CD14-positive monocyte (primary cell): ENCODE measurements at regions not wholly inside any gene's neighbourhood (a gene's known extent, or its start where the extent isn't known, plus 50 kb on each side); places are given as distances from the start of the nearest gene placed in this dataset.

ENCODE experiments used
- DNase-seq, 3 donors: peaks; one replicate each; pipeline ENCODE4 v3.0.0-alpha.2; 2011 to 2022
- H2AFZ ChIP-seq: 2 replicates; pipeline ENCODE4 v1.6.0; 2012; ENCODE audit warnings: mild to moderate bottlenecking, low read depth, low read length, inconsistent platforms; ENCODE audit not compliant: insufficient read depth, poor library complexity, severe bottlenecking
- H3K27ac ChIP-seq, 2 donors: 1 replicate in 1 of 2; 2 replicates in 1 of 2; pipeline ENCODE4 v1.5.1; 2012 to 2013; ENCODE audit warnings: low read length in 2 of 2, control low read depth in 1 of 2, inconsistent platforms in 1 of 2, low read depth in 1 of 2, mild to moderate bottlenecking in 1 of 2
- H3K27me3 ChIP-seq, 2 donors: one replicate each; pipeline versions ENCODE4 v1.6.0 to v1.6.1; 2011 to 2013; ENCODE audit warnings: low read length in 2 of 2; ENCODE audit not compliant: control insufficient read depth in 2 of 2, insufficient read depth in 2 of 2
- H3K36me3 ChIP-seq, 2 donors: replicated peaks in 1 of 2; 1 replicate in 1 of 2; 2 replicates in 1 of 2; pipeline versions ENCODE4 v1.5.1 to v1.6.1; 2012 to 2013; ENCODE audit warnings: low read length in 2 of 2, control low read depth in 1 of 2, inconsistent platforms in 1 of 2, mild to moderate bottlenecking in 1 of 2; ENCODE audit not compliant: insufficient read depth in 2 of 2, control insufficient read depth in 1 of 2
- H3K4me1 ChIP-seq, 2 donors: 1 replicate in 1 of 2; 2 replicates in 1 of 2; pipeline versions ENCODE4 v1.5.1 to v1.6.1; 2012 to 2013; ENCODE audit warnings: low read length in 2 of 2, control low read depth in 1 of 2, inconsistent platforms in 1 of 2, mild to moderate bottlenecking in 1 of 2, moderate library complexity in 1 of 2; ENCODE audit not compliant: insufficient read depth in 2 of 2, control insufficient read depth in 1 of 2
- H3K4me2 ChIP-seq: replicated peaks from 2 replicates; pipeline ENCODE3; 2012; ENCODE audit warnings: low read length, moderate library complexity, mild to moderate bottlenecking; ENCODE audit not compliant: poor library complexity, severe bottlenecking; ENCODE audit errors: extremely low read depth
- H3K4me3 ChIP-seq, 3 experiments: fragments of 200-600 bp in 1 of 3; sonication (generic) in 1 of 3; replicated peaks in 1 of 3; 1 replicate in 2 of 3; 2 replicates in 1 of 3; pipeline ENCODE4 v1.5.1; 2011 to 2013; ENCODE audit warnings: low read length in 3 of 3, mild to moderate bottlenecking in 3 of 3, control low read depth in 2 of 3, low read depth in 2 of 3, inconsistent platforms in 1 of 3, moderate library complexity in 1 of 3
- H3K79me2 ChIP-seq: 2 replicates; pipeline ENCODE4 v1.6.0; 2012; ENCODE audit warnings: mild to moderate bottlenecking, control low read depth, inconsistent platforms, low read length, moderate library complexity; ENCODE audit not compliant: insufficient read depth
- H3K9ac ChIP-seq: 2 replicates; pipeline ENCODE4 v1.6.0; 2017; ENCODE audit warnings: low read length, mild to moderate bottlenecking; ENCODE audit not compliant: insufficient read depth, poor library complexity, severe bottlenecking
- H3K9me3 ChIP-seq, 2 donors: replicated peaks in 1 of 2; 1 replicate in 1 of 2; 2 replicates in 1 of 2; pipeline versions ENCODE4 v1.5.1 to v1.6.1; 2012 to 2013; ENCODE audit warnings: low read length in 2 of 2, control low read depth in 1 of 2; ENCODE audit not compliant: control insufficient read depth in 1 of 2, insufficient read depth in 1 of 2
- H4K20me1 ChIP-seq: 2 replicates; pipeline ENCODE4 v1.6.0; 2012; ENCODE audit warnings: mild to moderate bottlenecking, low read length, control low read depth, moderate library complexity; ENCODE audit not compliant: insufficient read depth
- H3K27ac Mint-ChIP-seq, 7 donors: one replicate each; pipeline ENCODE4 v1.8.0; 2020; ENCODE audit warnings: mild to moderate bottlenecking in 7 of 7, mixed read lengths in 7 of 7, moderate library complexity in 6 of 7, inconsistent platforms in 2 of 7
- H3K27me3 Mint-ChIP-seq, 3 donors: one replicate each; pipeline ENCODE4 v1.8.0; 2021 to 2022; ENCODE audit warnings: low read depth in 3 of 3, mild to moderate bottlenecking in 3 of 3, mixed read lengths in 3 of 3, moderate library complexity in 3 of 3, inconsistent platforms in 1 of 3
- H3K36me3 Mint-ChIP-seq, 2 donors: one replicate each; pipeline ENCODE4 v1.8.0; 2020; ENCODE audit warnings: mixed read lengths in 2 of 2, inconsistent platforms in 1 of 2, mild to moderate bottlenecking in 1 of 2
- H3K4me1 Mint-ChIP-seq: one replicate; pipeline ENCODE4 v1.8.0; 2020; ENCODE audit warnings: mild to moderate bottlenecking, mixed read lengths
- H3K4me3 Mint-ChIP-seq, 2 donors: one replicate each; pipeline ENCODE4 v1.8.0; 2020; ENCODE audit warnings: mild to moderate bottlenecking in 2 of 2, mixed read lengths in 2 of 2, moderate library complexity in 1 of 2
- H3K9me3 Mint-ChIP-seq, 7 donors: one replicate each; pipeline ENCODE4 v1.8.0; 2020 to 2022; ENCODE audit warnings: mixed read lengths in 7 of 7, mild to moderate bottlenecking in 6 of 7, moderate library complexity in 6 of 7, inconsistent platforms in 2 of 7
- WGBS: methylation state at CpG from one replicate; pipeline ENCODE4 v1.1.5; 2013; ENCODE audit warnings: missing lambda C conversion rate; ENCODE audit not compliant: insufficient coverage; 5-methylcytosine and 5-hydroxymethylcytosine counted together
- intact Hi-C, 2 donors: fragments of 100-400 bp; cut with micrococcal nuclease; formaldehyde crosslinking; loops; one replicate each; pipeline versions ENCODE4 v1.15.0 to v1.15.1; 2023
- TF ChIP-seq, protein P1 (sequence below): fragments of 200-600 bp; IDR thresholded peaks from one replicate; pipeline ENCODE4 v1.8.0; 2022; ENCODE audit warnings: antibody characterized with exemption, mild to moderate bottlenecking

DNA sequence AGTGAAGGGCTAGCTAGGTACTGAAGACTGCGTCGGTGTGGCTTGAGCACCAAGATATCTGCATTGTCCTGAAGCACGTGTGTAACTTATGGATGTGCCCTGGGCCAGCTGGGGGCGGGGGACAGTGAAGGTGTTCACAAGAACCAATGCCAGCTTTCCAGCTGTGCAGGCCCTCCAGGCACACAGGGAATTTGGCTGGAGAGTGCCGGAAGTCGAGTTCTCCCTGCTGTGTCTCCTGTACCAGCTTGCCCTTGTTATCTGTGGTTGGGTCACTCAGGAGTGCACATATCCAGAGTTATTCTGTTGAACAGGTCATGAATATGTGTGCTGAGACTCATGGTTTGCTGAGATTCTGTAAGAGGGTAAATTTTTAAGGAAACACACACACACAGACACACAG, 75.9 kb upstream of the CRY1 start:
- H4K20me1 ChIP-seq, result no peaks in the 10 kb centered on the region
- no peak overlapping the region for H3K9ac ChIP-seq
- H3K27ac ChIP-seq, result no peak overlapping the region
- H3K9me3 Mint-ChIP-seq, result peaks cover 0 to 1% (median 0%) of the 10 kb centered on the region in 7 donors
- H3K36me3 Mint-ChIP-seq, result no peaks in the 10 kb centered on the region
- H3K4me3 Mint-ChIP-seq, result no peak overlapping the region
- no peaks in the 10 kb centered on the region for H3K4me1 ChIP-seq
- no peak overlapping the region for H3K27ac Mint-ChIP-seq
- no peaks in the 10 kb centered on the region for H3K9me3 ChIP-seq
- H3K4me2 ChIP-seq, result no peak overlapping the region
- TF ChIP-seq, protein P1, sequence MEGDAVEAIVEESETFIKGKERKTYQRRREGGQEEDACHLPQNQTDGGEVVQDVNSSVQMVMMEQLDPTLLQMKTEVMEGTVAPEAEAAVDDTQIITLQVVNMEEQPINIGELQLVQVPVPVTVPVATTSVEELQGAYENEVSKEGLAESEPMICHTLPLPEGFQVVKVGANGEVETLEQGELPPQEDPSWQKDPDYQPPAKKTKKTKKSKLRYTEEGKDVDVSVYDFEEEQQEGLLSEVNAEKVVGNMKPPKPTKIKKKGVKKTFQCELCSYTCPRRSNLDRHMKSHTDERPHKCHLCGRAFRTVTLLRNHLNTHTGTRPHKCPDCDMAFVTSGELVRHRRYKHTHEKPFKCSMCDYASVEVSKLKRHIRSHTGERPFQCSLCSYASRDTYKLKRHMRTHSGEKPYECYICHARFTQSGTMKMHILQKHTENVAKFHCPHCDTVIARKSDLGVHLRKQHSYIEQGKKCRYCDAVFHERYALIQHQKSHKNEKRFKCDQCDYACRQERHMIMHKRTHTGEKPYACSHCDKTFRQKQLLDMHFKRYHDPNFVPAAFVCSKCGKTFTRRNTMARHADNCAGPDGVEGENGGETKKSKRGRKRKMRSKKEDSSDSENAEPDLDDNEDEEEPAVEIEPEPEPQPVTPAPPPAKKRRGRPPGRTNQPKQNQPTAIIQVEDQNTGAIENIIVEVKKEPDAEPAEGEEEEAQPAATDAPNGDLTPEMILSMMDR, result no peak
- no peak overlapping the region for H3K4me3 ChIP-seq
- peaks cover 0 to 4% of the 10 kb centered on the region in 2 donors for H3K27me3 ChIP-seq
- intact Hi-C loops, result no loop called here
- no peaks in the 10 kb centered on the region for H3K4me1 Mint-ChIP-seq
- H3K36me3 ChIP-seq, result no peaks in the 10 kb centered on the region
- DNase-seq, result no peak
- 98% methylated on average over 6 of the region's 6 CpGs for WGBS
- H3K27me3 Mint-ChIP-seq, result peaks cover 4 to 8% (median 4%) of the 10 kb centered on the region in 3 donors
- H2AFZ ChIP-seq, result no peak overlapping the region
- no peaks in the 10 kb centered on the region for H3K79me2 ChIP-seq

DNA sequence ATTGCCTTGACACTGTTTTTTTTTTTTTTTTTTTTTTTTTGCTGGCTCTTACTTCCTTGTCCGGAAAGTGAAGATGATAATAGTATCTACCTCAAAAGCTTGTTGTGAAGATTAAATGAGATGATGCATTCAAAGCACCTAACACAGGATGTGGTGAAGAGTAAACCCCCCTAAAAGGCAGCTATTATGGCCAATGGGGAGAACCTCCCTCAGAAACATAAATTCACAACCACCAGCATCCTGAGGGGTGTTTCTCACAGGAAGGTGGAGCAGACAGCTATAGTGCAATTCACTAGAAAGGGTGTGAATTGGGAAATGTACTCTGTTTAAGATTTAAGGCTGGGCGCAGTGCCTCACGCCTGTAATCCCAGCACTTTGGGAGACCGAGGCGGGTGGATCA, 85.4 kb upstream of the CRY1 start:
- H3K9me3 Mint-ChIP-seq, result peaks cover 0 to 2% (median 0%) of the 10 kb centered on the region in 7 donors
- H3K36me3 Mint-ChIP-seq, result no peaks in the 10 kb centered on the region
- WGBS, result 100% methylated on average over 2 of the region's 5 CpGs
- H3K27me3 ChIP-seq, result no peaks in the 10 kb centered on the region
- H4K20me1 ChIP-seq, result no peaks in the 10 kb centered on the region
- no peaks in the 10 kb centered on the region for H3K79me2 ChIP-seq
- no peak overlapping the region for H3K27ac ChIP-seq
- intact Hi-C loops, result no loop called here
- H2AFZ ChIP-seq, result no peak overlapping the region
- no peak for DNase-seq
- H3K4me1 Mint-ChIP-seq, result no peaks in the 10 kb centered on the region
- TF ChIP-seq, protein P1, result no peak
- H3K36me3 ChIP-seq, result no peaks in the 10 kb centered on the region
- no peak overlapping the region for H3K4me2 ChIP-seq
- H3K27ac Mint-ChIP-seq, result no peak overlapping the region
- H3K9me3 ChIP-seq, result no peaks in the 10 kb centered on the region
- no peak overlapping the region for H3K9ac ChIP-seq
- no peak overlapping the region for H3K4me3 ChIP-seq
- H3K27me3 Mint-ChIP-seq, result peaks cover 1 to 8% (median 5%) of the 10 kb centered on the region in 3 donors
- H3K4me1 ChIP-seq, result no peaks in the 10 kb centered on the region
- H3K4me3 Mint-ChIP-seq, result no peak overlapping the region
